BJ (cell line): ENCODE measurements at regions not wholly inside any gene's neighbourhood (a gene's known extent, or its start where the extent isn't known, plus 50 kb on each side); places are given as distances from the start of the nearest gene placed in this dataset.

Source experiments
- CTCF ChIA-PET: fragments of 350-600 bp; formaldehyde crosslinking; extraction: SDS; loops from one replicate; lab custom pipeline; 2021; ENCODE audit warnings: antibody characterized with exemption, inconsistent platforms; lab: Yijun Ruan, JAX
- POLR2A ChIA-PET: fragments of 300-600 bp; sonication (Branson Sonifier 250); formaldehyde crosslinking; extraction: SDS; loops from one replicate; lab custom pipeline; 2021; ENCODE audit warnings: antibody characterized with exemption; lab: Charles Lee
- DNase-seq: peaks from one replicate; pipeline ENCODE4 v3.0.0-alpha.2; 2011; ENCODE audit warnings: low read depth
- H3K27me3 ChIP-seq: 2 replicates; pipeline ENCODE4 v1.6.0; 2011; ENCODE audit warnings: low read length; ENCODE audit not compliant: control insufficient read depth, insufficient read depth
- H3K36me3 ChIP-seq: 2 replicates; pipeline ENCODE4 v1.5.1; 2011; ENCODE audit warnings: low read length; ENCODE audit not compliant: control insufficient read depth, insufficient read depth
- H3K4me3 ChIP-seq: 2 replicates; pipeline ENCODE4 v1.5.1; 2011; ENCODE audit warnings: low read depth, mild to moderate bottlenecking, control low read depth, low read length
- TF ChIP-seq, protein P1 (sequence below): IDR thresholded peaks from 2 replicates; pipeline ENCODE4 v1.5.1; 2011; ENCODE audit warnings: low read depth, mild to moderate bottlenecking, control low read depth, inconsistent platforms, low read length, moderate library complexity; ENCODE audit not compliant: insufficient read depth

DNA sequence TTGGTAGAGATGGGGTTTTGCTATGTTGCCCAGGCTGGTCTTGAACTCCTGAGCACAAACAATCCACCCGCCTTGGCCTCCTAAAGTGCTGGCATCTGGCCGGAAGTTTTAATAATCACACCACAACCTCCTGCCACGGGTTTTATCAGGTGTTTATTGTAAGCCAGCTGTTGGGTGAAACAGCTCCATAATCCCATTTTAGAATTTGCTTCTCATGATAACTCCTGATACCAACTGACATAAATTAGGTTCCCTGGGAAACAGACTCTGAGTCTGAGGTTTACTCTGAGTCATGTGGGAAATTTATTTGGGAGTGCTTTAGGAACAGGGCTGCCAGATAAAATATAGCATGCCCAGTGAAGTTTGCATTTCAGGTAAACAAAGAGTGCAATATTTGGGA is 122.6 kb upstream of the MED13 start:
- no peaks in the 10 kb centered on the region for H3K27me3 ChIP-seq
- no peak overlapping the region for H3K4me3 ChIP-seq
- DNase-seq, result peak; percentile 21
- TF ChIP-seq, protein P1, sequence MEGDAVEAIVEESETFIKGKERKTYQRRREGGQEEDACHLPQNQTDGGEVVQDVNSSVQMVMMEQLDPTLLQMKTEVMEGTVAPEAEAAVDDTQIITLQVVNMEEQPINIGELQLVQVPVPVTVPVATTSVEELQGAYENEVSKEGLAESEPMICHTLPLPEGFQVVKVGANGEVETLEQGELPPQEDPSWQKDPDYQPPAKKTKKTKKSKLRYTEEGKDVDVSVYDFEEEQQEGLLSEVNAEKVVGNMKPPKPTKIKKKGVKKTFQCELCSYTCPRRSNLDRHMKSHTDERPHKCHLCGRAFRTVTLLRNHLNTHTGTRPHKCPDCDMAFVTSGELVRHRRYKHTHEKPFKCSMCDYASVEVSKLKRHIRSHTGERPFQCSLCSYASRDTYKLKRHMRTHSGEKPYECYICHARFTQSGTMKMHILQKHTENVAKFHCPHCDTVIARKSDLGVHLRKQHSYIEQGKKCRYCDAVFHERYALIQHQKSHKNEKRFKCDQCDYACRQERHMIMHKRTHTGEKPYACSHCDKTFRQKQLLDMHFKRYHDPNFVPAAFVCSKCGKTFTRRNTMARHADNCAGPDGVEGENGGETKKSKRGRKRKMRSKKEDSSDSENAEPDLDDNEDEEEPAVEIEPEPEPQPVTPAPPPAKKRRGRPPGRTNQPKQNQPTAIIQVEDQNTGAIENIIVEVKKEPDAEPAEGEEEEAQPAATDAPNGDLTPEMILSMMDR, result no peak
- ChIA-PET POLR2A (no interaction called here), CTCF (no interaction called here)
- H3K36me3 ChIP-seq, result no peaks in the 10 kb centered on the region

DNA sequence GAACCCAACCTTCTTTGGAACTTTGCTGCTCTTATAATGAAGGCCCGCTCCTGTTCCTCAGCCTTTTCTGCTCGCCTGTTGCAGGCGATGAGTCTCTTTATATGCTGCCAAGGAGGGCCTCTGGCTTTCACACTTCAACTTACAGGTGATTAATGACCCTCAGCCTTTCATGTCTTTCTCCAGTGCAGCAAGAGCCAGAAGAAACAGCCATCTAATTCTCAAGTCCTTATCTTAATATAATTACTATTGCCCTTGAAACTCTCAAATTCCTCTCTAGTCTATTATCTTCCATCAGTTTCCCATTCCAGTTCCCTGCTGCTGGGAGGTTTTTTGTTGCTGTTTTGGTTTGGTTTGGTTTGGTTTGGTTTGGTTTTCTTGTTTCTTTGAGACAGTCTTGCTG is 121.8 kb upstream of the MED13 start:
- Histone ChIP-seq H3K4me3 (no peak overlapping the region), H3K27me3 (no peaks in the 10 kb centered on the region), H3K36me3 (no peaks in the 10 kb centered on the region)
- ChIA-PET POLR2A (no interaction called here), CTCF (interaction anchor here (0.8 kb wide), 1 partner anchor 1760 kb away, joined by 3 read pairs; no protein-coding TSS in a partner anchor)
- TF ChIP-seq, protein P1, result no peak
- no peak for DNase-seq

DNA sequence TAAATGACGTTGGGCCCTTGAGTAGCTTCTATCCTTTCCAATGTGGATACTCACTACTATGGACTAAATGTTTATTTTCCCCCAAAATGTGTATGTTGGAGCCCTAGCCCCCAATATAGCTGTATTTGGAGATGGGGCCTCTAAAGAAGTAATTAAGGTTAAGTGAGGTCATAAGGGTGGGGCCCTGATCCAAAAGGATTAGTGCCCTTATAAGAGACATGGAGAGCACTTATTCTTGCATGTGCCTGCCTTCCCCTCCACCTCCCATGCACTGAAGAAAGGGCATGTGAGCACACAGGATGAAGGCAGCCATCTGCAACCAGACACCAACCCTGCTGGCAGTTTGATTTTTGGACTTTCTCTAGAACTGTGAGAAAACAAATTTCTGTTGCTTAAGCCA is 115.7 kb upstream of the MED13 start:
- TF ChIP-seq, protein P1, result no peak
- ChIA-PET CTCF (no interaction called here), POLR2A (no interaction called here)
- no peaks in the 10 kb centered on the region for H3K36me3 ChIP-seq
- no peaks in the 10 kb centered on the region for H3K27me3 ChIP-seq
- DNase-seq, result no peak
- no peak overlapping the region for H3K4me3 ChIP-seq

DNA sequence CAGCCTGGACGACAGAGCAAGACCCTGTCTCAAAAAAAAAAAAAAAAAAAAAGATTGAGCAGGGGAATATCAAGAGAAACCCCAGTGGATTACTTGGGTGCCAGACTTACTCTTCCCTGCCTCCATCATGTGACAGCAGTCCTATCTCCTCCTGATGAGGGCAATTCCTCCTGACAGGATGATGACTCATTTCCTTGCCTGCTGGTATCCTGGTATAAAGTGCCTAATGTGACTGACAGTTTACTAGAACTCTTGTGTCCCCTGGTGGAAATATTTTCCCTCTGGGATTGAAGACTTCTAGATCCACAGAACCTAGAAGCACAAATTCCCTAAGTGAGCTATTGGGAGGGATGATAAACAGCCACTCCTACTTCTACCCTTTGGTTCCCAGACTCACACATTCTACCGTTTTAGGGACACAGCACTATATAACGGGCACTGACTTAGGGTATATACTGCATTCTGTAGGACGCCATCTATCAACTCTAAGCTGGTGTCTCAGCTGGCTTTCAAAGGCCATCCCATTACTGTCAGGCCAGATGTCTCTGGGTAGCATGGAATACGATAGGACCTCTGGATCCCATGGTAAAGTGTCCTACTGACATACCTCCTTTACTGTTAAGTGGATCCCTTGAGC is 114.6 kb upstream of the MED13 start:
- ChIA-PET POLR2A (no interaction called here), CTCF (no interaction called here)
- TF ChIP-seq, protein P1, result no peak

DNA sequence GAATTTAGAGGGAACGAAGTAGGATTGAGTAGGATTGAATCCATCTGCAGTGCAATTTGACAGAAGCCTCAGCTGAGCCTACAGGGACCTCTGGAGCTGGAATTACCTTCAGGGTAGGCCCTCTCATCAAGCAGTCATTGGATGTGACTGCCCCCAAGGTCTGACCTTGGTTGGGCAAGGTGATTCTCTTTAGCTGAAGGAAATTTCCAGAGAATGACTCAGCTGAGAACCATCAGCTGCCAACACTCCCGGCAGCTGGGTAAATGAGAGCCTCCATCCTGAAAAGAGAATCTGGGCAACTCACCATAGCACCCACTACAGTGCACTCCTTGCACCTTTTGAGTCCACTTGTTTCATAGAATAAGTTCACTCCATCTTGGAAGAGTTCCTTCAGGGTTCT is 113.5 kb upstream of the MED13 start:
- CTCF ChIA-PET, result no interaction called here
- H3K27me3 ChIP-seq, result no peaks in the 10 kb centered on the region
- H3K36me3 ChIP-seq, result no peaks in the 10 kb centered on the region
- no peak overlapping the region for H3K4me3 ChIP-seq
- POLR2A ChIA-PET, result no interaction called here
- DNase-seq, result no peak
- TF ChIP-seq, protein P1, result no peak

More for the DNA sequence above, 114.6 kb upstream of the MED13 start:
- Histone ChIP-seq H3K4me3 (no peak overlapping the region), H3K27me3 (no peaks in the 10 kb centered on the region), H3K36me3 (no peaks in the 10 kb centered on the region)
- no peak for DNase-seq
